SJCRH30 (cell line): ENCODE measurements at regions not wholly inside any gene's neighbourhood (a gene's known extent, or its start where the extent isn't known, plus 50 kb on each side); places are given as distances from the start of the nearest gene placed in this dataset.
"Not testable (repeated sequence)": the region's sequence is repeated elsewhere in the genome, so short reads cannot be mapped to it uniquely, and the experiment has no call there.

Experiments used
- DNase-seq, 2 experiments: peaks; one replicate each; pipeline ENCODE4 v3.0.0-alpha.2; 2015 to 2020
- H3K27ac ChIP-seq: fragments of 250-450 bp; sonication (Bioruptor Pico); 2 replicates; pipeline ENCODE4 v1.5.1; 2020; ENCODE audit warnings: mild to moderate bottlenecking, moderate library complexity
- H3K27me3 ChIP-seq: fragments of 250-450 bp; sonication (Bioruptor Pico); 2 replicates; pipeline ENCODE4 v1.5.1; 2020; ENCODE audit warnings: mild to moderate bottlenecking, moderate library complexity
- H3K36me3 ChIP-seq: fragments of 250-450 bp; sonication (Bioruptor Pico); 2 replicates; pipeline ENCODE4 v1.5.1; 2020; ENCODE audit warnings: mild to moderate bottlenecking, moderate library complexity
- H3K4me1 ChIP-seq: fragments of 250-450 bp; sonication (Bioruptor Pico); 2 replicates; pipeline ENCODE4 v1.5.1; 2020; ENCODE audit warnings: mild to moderate bottlenecking, moderate library complexity
- H3K4me3 ChIP-seq: fragments of 250-450 bp; sonication (Bioruptor Pico); 2 replicates; pipeline ENCODE4 v1.5.1; 2020; ENCODE audit warnings: mild to moderate bottlenecking, moderate library complexity
- H3K9me3 ChIP-seq: fragments of 250-450 bp; sonication (Bioruptor Pico); replicated peaks from 2 replicates; pipeline ENCODE4 v1.5.1; 2020; ENCODE audit warnings: mild to moderate bottlenecking, moderate library complexity

DNA sequence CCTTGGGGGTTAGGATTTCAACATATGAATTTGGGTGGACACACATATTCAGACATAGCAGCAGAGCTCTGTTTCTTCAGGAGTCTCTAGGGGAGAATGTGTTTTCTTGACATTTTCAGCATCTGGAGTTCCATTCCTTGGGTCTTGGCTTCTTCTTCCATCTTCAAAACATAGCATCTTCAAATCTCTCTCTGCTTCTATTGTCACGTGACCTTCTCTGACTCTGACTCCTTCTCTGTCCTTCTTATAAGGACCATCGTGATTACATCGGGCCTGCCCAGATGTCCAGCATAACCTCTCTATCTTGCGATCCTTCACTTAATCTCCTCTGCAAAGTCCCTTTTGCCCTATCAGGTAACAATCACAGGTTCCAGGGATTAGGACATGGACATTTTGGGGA, 101.0 kb upstream of the CHD6 start:
- Histone ChIP-seq H3K27ac (no peak overlapping the region), H3K4me3 (no peak overlapping the region), H3K9me3 (no peaks in the 10 kb centered on the region), H3K27me3 (no peaks in the 10 kb centered on the region), H3K36me3 (no peaks in the 10 kb centered on the region), H3K4me1 (no peaks in the 10 kb centered on the region)
- no peak for DNase-seq

DNA sequence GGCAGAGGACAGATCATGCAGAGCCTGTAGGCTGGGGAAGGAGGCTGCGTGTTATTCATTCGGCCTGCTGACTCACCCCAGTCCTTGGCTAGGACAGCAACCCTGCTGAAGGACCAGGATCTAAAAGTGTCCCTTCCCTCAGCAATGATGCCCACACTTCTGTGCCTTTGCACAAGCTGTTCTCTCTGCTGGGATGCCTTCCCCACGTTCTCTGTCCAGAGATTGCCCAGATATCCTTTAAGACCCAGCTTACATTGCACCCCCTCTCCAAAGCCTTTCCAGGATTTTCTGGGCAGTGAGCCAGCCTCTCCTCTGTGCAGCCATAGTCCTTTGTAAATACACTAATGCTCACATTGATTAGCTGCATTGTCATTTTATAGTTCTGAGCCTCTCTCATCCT, 99.3 kb upstream of the CHD6 start:
- peak; percentile 30 to 56 for DNase-seq
- H3K9me3 ChIP-seq, result no peaks in the 10 kb centered on the region
- no peak overlapping the region for H3K4me3 ChIP-seq

DNA sequence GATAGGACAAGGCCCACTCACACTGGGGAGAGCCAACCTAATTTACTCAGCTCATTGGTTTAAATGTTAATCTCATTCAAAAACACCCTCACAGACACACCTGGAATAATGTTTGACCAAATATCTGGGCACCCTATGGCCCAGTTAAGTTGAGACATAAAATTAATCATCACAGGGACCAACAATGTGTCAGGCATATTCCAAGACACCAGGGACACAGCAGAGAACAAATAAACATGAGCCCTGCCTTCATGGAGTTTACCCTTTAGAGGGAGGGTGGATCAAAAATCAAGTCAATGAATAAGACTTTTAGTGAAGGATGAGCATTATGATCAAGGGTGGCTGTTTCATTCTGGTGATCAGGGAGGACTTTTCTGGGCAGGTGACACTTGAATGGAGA, 98.7 kb upstream of the CHD6 start:
- no peaks in the 10 kb centered on the region for H3K36me3 ChIP-seq
- no peaks in the 10 kb centered on the region for H3K4me1 ChIP-seq
- H3K9me3 ChIP-seq, result no peaks in the 10 kb centered on the region
- no peak overlapping the region for H3K4me3 ChIP-seq
- H3K27ac ChIP-seq, result no peak overlapping the region
- no peak for DNase-seq
- no peaks in the 10 kb centered on the region for H3K27me3 ChIP-seq

More for the DNA sequence above, 99.3 kb upstream of the CHD6 start:
- Histone ChIP-seq H3K27me3 (no peaks in the 10 kb centered on the region), H3K4me1 (no peaks in the 10 kb centered on the region), H3K27ac (no peak overlapping the region), H3K36me3 (no peaks in the 10 kb centered on the region)

DNA sequence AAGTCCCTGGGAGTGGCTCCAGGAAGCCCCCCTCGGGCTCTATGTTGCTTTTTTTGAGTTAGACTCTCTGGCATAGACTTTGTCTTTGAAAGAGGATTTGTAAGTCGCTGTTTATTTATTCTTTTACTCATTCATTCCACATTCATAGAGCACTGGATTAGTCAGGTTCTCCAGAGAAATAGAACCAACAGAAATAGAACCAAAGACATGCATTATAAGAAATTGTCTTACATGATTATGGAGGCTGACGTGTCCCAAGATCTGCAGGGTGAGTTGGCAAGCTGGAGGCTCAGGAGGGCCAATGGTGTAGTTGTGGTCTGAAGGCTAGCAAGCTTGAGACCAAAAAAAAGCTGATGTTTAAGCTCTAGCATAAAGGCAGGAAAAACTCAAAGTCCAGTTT, 98.3 kb upstream of the CHD6 start:
- H3K27me3 ChIP-seq, result no peaks in the 10 kb centered on the region
- H3K4me3 ChIP-seq, result no peak overlapping the region
- DNase-seq, result no peak
- H3K36me3 ChIP-seq, result no peaks in the 10 kb centered on the region
- H3K27ac ChIP-seq, result no peak overlapping the region
- H3K4me1 ChIP-seq, result no peaks in the 10 kb centered on the region
- no peaks in the 10 kb centered on the region for H3K9me3 ChIP-seq

DNA sequence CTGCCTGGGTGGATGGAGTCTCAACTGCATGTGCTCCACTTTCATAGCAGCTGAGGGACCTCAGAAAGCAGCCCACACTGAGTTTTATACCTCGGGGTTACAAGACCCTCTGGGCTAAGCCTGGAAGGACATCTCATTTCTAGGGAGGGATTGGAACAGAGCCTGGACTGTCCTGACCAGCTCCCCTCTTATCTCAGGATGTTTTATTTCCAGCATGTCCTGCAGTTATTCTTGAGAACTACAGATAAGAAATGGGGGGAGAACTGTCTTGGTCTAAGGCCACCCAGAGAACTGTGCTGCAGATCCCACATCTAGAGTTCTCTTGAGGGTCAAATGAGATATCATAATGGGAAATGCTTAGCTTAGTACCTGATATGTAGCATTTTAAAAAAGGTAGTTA, 97.3 kb upstream of the CHD6 start:
- no peak for DNase-seq
- Histone ChIP-seq H3K4me1 (no peaks in the 10 kb centered on the region), H3K27me3 (no peaks in the 10 kb centered on the region), H3K36me3 (no peaks in the 10 kb centered on the region), H3K9me3 (no peaks in the 10 kb centered on the region), H3K4me3 (no peak overlapping the region), H3K27ac (no peak overlapping the region)

DNA sequence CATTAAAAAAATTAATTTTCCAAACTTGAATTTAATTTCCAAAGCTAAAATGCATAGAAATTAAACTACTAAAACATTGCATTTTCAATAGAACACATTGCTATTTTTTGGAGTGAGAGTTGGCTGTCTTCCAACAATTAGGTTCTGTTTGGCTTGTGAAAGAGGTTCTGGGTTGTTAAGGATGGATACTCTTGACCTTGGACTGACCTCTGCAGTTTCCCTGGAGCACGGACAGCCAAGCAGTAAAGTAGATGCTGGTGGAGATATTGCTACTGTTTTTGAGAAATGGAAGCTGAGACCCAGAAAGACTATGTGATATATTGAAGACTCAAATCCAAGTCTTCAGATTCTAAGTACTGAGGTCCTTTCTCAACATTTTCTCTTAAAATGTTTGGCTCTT, 95.9 kb upstream of the CHD6 start:
- H3K4me1 ChIP-seq, result no peaks in the 10 kb centered on the region
- no peak overlapping the region for H3K27ac ChIP-seq
- H3K27me3 ChIP-seq, result no peaks in the 10 kb centered on the region
- no peaks in the 10 kb centered on the region for H3K36me3 ChIP-seq
- no peaks in the 10 kb centered on the region for H3K9me3 ChIP-seq
- no peak overlapping the region for H3K4me3 ChIP-seq
- DNase-seq, result no peak

DNA sequence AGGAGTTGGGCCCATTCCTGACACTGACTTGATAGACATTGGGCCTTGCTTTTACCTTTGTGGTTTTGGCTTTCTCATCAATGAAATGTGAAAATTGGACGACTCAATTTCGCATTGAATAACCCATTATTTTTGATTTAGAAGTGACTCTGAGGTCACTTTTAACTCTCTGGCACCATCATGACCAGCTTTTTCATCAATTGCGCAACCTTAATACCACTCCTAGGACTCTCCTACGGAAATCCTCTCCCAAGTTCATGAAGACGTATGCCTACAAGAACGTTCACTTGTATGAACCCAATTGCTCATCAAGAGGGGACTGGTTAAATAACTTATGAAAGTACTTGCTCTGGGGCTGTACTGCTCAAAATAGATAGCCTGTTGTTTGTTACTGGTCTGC, 86.7 kb upstream of the CHD6 start:
- H3K4me1 ChIP-seq, result peaks cover 3% of the 10 kb centered on the region; the same call in 1 of the 2 replicates
- H3K27ac ChIP-seq, result no peak overlapping the region
- DNase-seq, result no peak
- peaks cover 11% of the 10 kb centered on the region; the same call in 1 of the 2 replicates for H3K27me3 ChIP-seq
- no peaks in the 10 kb centered on the region for H3K36me3 ChIP-seq
- H3K9me3 ChIP-seq, result no peaks in the 10 kb centered on the region
- no peak overlapping the region for H3K4me3 ChIP-seq

DNA sequence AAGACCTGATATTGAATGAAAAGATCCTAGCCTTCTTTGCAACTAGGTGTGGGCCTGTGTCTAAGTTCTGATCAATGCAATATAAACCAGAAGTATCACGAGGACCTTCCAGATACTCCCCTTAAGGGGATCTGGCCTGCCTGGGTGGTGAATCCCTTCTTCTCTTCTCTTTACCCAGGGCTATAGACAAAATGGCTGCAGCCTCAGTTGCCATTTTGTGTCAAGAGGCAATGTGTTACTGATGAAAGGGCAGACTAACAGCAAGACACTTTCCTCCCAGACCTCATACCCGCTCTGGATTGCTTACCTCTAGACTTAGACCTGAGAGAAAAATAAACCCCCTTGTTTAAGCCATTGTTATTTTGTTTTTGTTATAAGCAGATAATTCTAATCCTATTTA, 84.5 kb upstream of the CHD6 start:
- H3K27ac ChIP-seq, result no peak overlapping the region

DNA sequence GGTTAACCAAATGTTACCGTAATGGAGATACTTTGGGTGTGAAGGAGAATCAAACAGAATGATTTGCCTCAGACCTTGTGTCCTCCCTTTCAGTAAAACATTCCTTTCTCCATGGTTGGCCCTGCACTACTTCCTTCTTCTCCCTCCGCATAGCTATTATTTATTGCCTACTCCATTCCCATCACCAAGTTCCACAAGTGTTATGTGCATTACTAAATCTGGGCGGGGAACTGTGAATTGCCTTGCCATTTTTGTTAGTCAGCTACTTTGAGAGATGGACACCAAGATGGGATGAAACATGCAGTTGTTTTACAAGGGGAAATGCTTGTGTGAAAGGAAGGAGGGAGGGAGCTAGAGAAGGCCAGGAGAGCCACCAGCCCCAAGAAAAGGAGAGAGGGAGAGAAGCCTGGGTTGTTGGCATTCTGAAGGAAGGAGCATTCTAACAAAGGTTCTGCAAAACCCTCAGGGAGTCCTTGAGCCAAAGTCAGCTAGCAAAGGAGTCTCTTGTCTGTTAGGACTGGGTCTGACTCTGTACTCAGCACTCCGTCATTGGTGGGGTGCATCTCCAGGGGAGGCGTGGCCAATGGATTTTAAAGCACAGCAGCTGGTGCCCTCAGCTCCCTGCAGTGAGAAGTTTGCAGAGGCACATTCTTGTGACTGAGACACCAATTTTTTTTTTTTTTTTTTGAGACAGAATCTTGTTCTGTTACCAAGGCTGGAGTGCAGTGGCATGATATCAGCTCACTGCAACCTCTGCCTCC, 83.6 kb upstream of the CHD6 start:
- Histone ChIP-seq H3K27ac (no peak overlapping the region), H3K4me3 (no peak overlapping the region), H3K27me3 (peaks cover 11% of the 10 kb centered on the region; the same call in 1 of the 2 replicates), H3K4me1 (peaks cover 3% of the 10 kb centered on the region; the same call in 1 of the 2 replicates), H3K36me3 (no peaks in the 10 kb centered on the region), H3K9me3 (no peaks in the 10 kb centered on the region)
- DNase-seq, result peak; percentile 57 to 65

More for the DNA sequence above, 84.5 kb upstream of the CHD6 start:
- H3K27me3 ChIP-seq, result peaks cover 11% of the 10 kb centered on the region; the same call in 1 of the 2 replicates
- H3K4me1 ChIP-seq, result peaks cover 3% of the 10 kb centered on the region; the same call in 1 of the 2 replicates
- DNase-seq, result no peak
- H3K36me3 ChIP-seq, result no peaks in the 10 kb centered on the region
- H3K4me3 ChIP-seq, result no peak overlapping the region
- H3K9me3 ChIP-seq, result no peaks in the 10 kb centered on the region

DNA sequence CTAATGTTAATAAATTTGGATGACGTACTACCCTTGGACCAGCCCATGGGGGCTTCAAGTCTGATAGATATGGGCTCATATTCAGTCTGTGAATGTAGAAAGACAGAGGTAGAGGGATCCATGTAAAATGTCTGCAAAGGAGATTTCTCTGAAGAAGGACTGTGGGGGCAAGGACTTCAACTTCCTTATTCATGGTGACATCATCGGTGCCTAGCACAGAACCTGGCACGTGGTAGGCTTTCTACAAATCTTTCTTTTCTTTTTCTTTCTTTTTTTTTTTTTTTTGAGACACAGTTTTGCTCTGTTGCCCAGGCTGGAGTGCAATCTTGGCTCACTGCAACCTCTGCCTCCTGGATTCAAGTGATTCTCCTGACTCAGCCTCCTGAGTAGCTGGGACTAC, 81.5 kb upstream of the CHD6 start:
- not testable (repeated sequence) for H3K27ac ChIP-seq, DNase-seq, H3K4me3 ChIP-seq, H3K9me3 ChIP-seq, H3K4me1 ChIP-seq, H3K36me3 ChIP-seq
- peaks cover 11% of the 10 kb centered on the region; the same call in 1 of the 2 replicates for H3K27me3 ChIP-seq

DNA sequence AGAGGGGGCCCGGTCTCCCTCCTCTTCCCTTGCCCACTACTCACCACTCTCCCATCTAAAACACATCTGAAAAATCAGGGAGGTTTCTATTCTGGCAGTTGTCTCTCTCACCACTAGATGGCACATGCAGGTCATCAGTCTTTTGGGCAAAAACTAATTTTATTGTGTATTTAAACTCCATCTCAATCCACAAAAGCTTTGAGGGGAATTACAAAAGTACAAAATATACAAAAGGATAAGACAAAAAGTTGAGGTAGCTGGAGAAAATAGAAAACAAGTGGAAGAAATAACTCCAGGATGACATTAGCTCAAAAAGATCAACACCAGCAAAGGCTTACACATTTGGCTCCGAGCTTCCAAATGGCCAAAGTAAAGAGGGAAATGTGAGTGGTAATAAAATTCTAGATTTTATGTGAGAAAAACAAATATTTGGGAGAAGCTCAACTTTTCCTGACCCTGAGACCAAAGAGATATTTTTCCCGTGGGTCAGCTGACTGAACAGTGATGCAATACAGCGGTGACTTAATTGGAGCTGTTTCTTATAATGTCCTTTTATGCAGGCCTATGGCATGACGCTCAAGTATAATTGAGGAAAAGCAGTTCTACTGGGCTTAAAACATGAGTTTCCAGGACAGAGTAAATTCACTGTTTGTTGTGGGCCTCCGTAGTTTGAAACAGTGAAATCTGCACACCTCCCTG, 79.8 kb upstream of the CHD6 start:
- no peaks in the 10 kb centered on the region for H3K36me3 ChIP-seq
- DNase-seq, result peak; percentile 27 to 80
- no peak overlapping the region for H3K4me3 ChIP-seq

DNA sequence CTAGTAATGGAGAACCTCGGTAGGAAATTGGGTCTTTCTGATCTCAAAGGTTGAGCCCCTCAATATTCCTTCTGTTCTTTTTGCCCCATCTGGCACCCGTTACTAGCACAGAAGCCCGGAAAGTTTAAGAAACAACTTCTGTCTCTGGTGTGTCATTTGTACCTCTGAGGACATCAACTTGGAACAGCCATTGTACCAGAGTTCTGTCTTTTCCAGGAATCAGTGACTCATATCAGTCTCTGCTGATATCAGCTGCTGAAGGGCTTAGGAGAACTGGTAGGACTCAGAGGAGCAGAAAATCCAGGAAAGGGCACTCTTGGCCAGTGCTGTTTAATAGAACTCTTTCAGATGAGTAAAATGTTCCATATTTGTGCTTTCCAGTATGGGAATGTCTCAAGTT, 78.3 kb upstream of the CHD6 start:
- DNase-seq, result no peak
- Histone ChIP-seq H3K36me3 (no peaks in the 10 kb centered on the region), H3K9me3 (no peaks in the 10 kb centered on the region), H3K4me3 (no peak overlapping the region), H3K27me3 (no peaks in the 10 kb centered on the region), H3K27ac (no peak overlapping the region), H3K4me1 (no peaks in the 10 kb centered on the region)

More for the DNA sequence above, 79.8 kb upstream of the CHD6 start:
- Histone ChIP-seq H3K4me1 (peaks cover 3% of the 10 kb centered on the region; the same call in 1 of the 2 replicates), H3K27ac (no peak overlapping the region), H3K27me3 (no peaks in the 10 kb centered on the region), H3K9me3 (no peaks in the 10 kb centered on the region)

DNA sequence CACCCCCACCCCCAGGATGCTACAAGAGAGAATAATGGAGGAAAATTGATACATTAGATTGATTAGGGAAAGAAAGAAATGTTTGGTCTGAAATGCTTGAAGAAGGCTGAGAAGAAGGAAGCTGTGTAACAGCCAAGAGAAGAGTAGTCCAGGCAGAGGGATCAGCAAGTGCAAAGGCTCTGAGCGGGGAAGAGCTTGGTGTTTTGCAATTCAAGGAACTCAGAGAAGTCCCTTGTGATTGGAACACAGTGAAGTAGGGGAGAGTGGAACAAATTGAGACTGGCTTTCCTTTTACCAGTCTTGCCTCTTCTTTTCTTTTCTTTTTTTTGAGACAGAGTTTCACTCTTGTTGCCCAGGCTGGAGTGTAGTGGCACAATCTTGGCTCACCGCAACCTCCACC, 76.6 kb upstream of the CHD6 start:
- H3K4me1 ChIP-seq, result no peaks in the 10 kb centered on the region
- no peak overlapping the region for H3K27ac ChIP-seq
- no peaks in the 10 kb centered on the region for H3K9me3 ChIP-seq
- H3K4me3 ChIP-seq, result no peak overlapping the region
- no peak for DNase-seq
- no peaks in the 10 kb centered on the region for H3K27me3 ChIP-seq
- H3K36me3 ChIP-seq, result no peaks in the 10 kb centered on the region

DNA sequence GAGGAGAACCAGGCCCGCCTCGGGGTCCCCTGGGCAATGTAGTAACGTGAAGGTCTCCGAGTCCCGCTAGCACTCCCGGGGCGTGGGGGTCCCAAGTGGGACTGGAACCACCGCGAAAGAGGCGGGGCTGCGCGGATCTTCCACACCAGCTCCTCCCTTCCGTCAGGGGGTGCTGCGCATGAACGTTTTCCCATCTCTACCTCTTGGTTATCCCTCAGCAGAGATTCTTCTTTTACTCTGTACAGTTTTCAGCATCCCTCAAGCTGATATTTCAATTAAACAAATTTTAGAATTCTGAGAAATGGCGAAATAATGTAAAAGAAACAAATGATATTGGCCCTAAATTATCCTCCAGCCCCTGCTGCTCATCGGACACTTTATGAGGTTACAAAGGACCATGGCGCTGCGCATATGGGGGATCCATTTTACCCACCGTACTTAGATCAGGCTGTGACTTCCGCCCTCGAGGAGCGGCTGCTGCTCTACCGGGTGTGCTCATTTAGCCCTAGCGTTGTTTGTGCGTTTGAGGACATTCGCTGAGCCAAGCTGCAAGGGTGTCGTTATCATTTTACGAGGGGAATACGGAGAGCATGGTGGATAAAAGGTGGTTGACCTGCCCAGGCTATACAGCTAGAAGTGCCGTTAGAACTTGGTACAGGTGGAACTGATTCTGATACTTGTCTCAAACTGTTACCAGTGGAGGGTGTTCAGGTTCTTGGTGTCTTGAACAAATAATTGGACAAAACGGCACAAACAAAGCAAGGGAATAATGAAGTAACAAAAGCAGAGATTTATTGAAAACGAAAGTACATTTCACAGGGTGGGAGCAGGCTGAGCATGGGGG, 75.2 kb upstream of the CHD6 start:
- Histone ChIP-seq H3K9me3 (no peaks in the 10 kb centered on the region), H3K4me3 (peak overlapping the region; percentile 70), H3K27me3 (no peaks in the 10 kb centered on the region), H3K36me3 (no peaks in the 10 kb centered on the region), H3K27ac (peak overlapping the region; percentile 80), H3K4me1 (no peaks in the 10 kb centered on the region)
- peak; percentile 92 to 97 for DNase-seq
